Caco-2 (cell line): ENCODE measurements at regions not wholly inside any gene's neighbourhood (a gene's known extent, or its start where the extent isn't known, plus 50 kb on each side); places are given as distances from the start of the nearest gene placed in this dataset.

Experiments
- BruUV-seq: library from RNA; stranded (reverse); fragments of 400-500 nt; replicated peaks from 2 replicates; lab custom pipeline; 2021; lab: Mats Ljungman, UMichigan
- CTCF ChIA-PET: fragments of 300-600 bp; sonication (Branson Sonifier 250); formaldehyde crosslinking; loops from one replicate; lab custom pipeline; 2022; ENCODE audit warnings: antibody characterized with exemption; lab: Charles Lee
- POLR2A ChIA-PET: fragments of 300-600 bp; sonication (Branson Sonifier 250); formaldehyde crosslinking; loops from one replicate; lab custom pipeline; 2022; ENCODE audit warnings: antibody characterized with exemption; lab: Charles Lee
- DNase-seq, 2 experiments: peaks; one replicate each; pipeline versions ENCODE4 v3.0.0 to v3.0.0-alpha.2; 2020 to 2022
- H3K27me3 ChIP-seq: replicated peaks from 2 replicates; pipeline ENCODE4 v1.6.0; 2011; ENCODE audit warnings: low read length; ENCODE audit not compliant: control insufficient read depth, insufficient read depth
- H3K36me3 ChIP-seq: 2 replicates; pipeline ENCODE4 v1.5.1; 2011; ENCODE audit warnings: low read length; ENCODE audit not compliant: control insufficient read depth, insufficient read depth
- H3K4me1 ChIP-seq: fragments of 250-450 bp; sonication (Bioruptor Pico); 2 replicates; pipeline ENCODE4 v1.5.1; 2020; ENCODE audit warnings: mild to moderate bottlenecking
- H3K4me3 ChIP-seq: 2 replicates; pipeline ENCODE4 v1.5.1; 2011; ENCODE audit warnings: low read depth, mild to moderate bottlenecking, control low read depth, low read length
- H3K9me3 ChIP-seq: fragments of 250-450 bp; sonication (Bioruptor Pico); 2 replicates; pipeline ENCODE4 v1.5.1; 2020; ENCODE audit warnings: mild to moderate bottlenecking, moderate library complexity
- H3K27ac Mint-ChIP-seq: one replicate; pipeline ENCODE4 v1.8.0; 2022; ENCODE audit warnings: mixed read lengths; ENCODE audit not compliant: unreplicated experiment
- H3K27me3 Mint-ChIP-seq: one replicate; pipeline ENCODE4 v1.8.0; 2022; ENCODE audit warnings: mixed read lengths; ENCODE audit not compliant: insufficient read depth, unreplicated experiment
- H3K36me3 Mint-ChIP-seq: one replicate; pipeline ENCODE4 v1.8.0; 2022; ENCODE audit warnings: mild to moderate bottlenecking, mixed read lengths; ENCODE audit not compliant: insufficient read depth, unreplicated experiment
- H3K4me1 Mint-ChIP-seq: one replicate; pipeline ENCODE4 v1.8.0; 2022; ENCODE audit warnings: low read depth, mixed read lengths; ENCODE audit not compliant: unreplicated experiment
- H3K4me3 Mint-ChIP-seq: one replicate; pipeline ENCODE4 v1.8.0; 2022; ENCODE audit warnings: mild to moderate bottlenecking, moderate library complexity, mixed read lengths; ENCODE audit not compliant: unreplicated experiment
- H3K9me3 Mint-ChIP-seq: one replicate; pipeline ENCODE4 v1.8.0; 2022; ENCODE audit warnings: mixed read lengths; ENCODE audit not compliant: unreplicated experiment
- CTCF ChIP-seq, 2 experiments: fragments of 200-600 bp in 1 of 2; IDR thresholded peaks; 1 replicate in 1 of 2; 2 replicates in 1 of 2; pipeline versions ENCODE4 v1.5.1 to v1.8.0; 2011 to 2022; ENCODE audit warnings: antibody characterized with exemption in 1 of 2, control low read depth in 1 of 2, inconsistent platforms in 1 of 2, low read depth in 1 of 2, low read length in 1 of 2, mild to moderate bottlenecking in 1 of 2, moderate library complexity in 1 of 2; ENCODE audit not compliant: insufficient read depth in 1 of 2, severe bottlenecking in 1 of 2, unreplicated experiment in 1 of 2
- intact Hi-C: fragments of 100-400 bp; cut with micrococcal nuclease; formaldehyde crosslinking; loops from one replicate; pipeline ENCODE4 v1.10.0; 2022; ENCODE audit not compliant: unreplicated experiment

- DNase-seq = no peak
- no peak for TF ChIP-seq CTCF (IDR thresholded peaks at IDR 0.05; ENCODE audit: insufficient read depth in 1 of 2, low read depth in 1 of 2, low read length in 1 of 2, severe bottlenecking in 1 of 2, unreplicated experiment in 1 of 2)
- no peak overlapping the region for H3K27ac Mint-ChIP-seq
- no peaks in the 10 kb centered on the region for H3K36me3 ChIP-seq
- POLR2A ChIA-PET = no interaction called here
- no peaks in the 10 kb centered on the region for H3K9me3 Mint-ChIP-seq
- H3K4me1 ChIP-seq = no peaks in the 10 kb centered on the region
- BruUV-seq = no TSS peak
- intact Hi-C loops = no loop called here
- no peaks in the 10 kb centered on the region for H3K27me3 Mint-ChIP-seq
- no peak overlapping the region for H3K4me3 Mint-ChIP-seq
- no peaks in the 10 kb centered on the region for H3K9me3 ChIP-seq
- no peaks in the 10 kb centered on the region for H3K36me3 Mint-ChIP-seq
- CTCF ChIA-PET = no interaction called here
- no peaks in the 10 kb centered on the region for H3K27me3 ChIP-seq
- H3K4me3 ChIP-seq = no peak overlapping the region
- H3K4me1 Mint-ChIP-seq = no peaks in the 10 kb centered on the region
Observed at GRCh38 chr22:34116126-34116525, 195.8 kb upstream of the LARGE1 start.

- Histone ChIP-seq H3K4me3 (no peak overlapping the region), H3K36me3 (no peaks in the 10 kb centered on the region), H3K27me3 (no peaks in the 10 kb centered on the region), H3K9me3 (no peaks in the 10 kb centered on the region), H3K4me1 (no peaks in the 10 kb centered on the region)
- no TSS peak for BruUV-seq
- ChIA-PET POLR2A (no interaction called here), CTCF (no interaction called here)
- H3K36me3 Mint-ChIP-seq = no peaks in the 10 kb centered on the region
- H3K9me3 Mint-ChIP-seq = no peaks in the 10 kb centered on the region
- intact Hi-C loops = loop anchor here (5.0 kb wide), 1 partner anchor 790 kb away; no protein-coding TSS in a partner anchor
- no peaks in the 10 kb centered on the region for H3K27me3 Mint-ChIP-seq
- H3K4me1 Mint-ChIP-seq = no peaks in the 10 kb centered on the region
- no peak for DNase-seq
- TF ChIP-seq CTCF (IDR thresholded peaks at IDR 0.05; ENCODE audit: insufficient read depth in 1 of 2, low read depth in 1 of 2, low read length in 1 of 2, severe bottlenecking in 1 of 2, unreplicated experiment in 1 of 2) = no peak
- H3K4me3 Mint-ChIP-seq = no peak overlapping the region
- no peak overlapping the region for H3K27ac Mint-ChIP-seq
Observed at GRCh38 chr22:34122042-34122441, 201.8 kb upstream of the LARGE1 start.

DNA sequence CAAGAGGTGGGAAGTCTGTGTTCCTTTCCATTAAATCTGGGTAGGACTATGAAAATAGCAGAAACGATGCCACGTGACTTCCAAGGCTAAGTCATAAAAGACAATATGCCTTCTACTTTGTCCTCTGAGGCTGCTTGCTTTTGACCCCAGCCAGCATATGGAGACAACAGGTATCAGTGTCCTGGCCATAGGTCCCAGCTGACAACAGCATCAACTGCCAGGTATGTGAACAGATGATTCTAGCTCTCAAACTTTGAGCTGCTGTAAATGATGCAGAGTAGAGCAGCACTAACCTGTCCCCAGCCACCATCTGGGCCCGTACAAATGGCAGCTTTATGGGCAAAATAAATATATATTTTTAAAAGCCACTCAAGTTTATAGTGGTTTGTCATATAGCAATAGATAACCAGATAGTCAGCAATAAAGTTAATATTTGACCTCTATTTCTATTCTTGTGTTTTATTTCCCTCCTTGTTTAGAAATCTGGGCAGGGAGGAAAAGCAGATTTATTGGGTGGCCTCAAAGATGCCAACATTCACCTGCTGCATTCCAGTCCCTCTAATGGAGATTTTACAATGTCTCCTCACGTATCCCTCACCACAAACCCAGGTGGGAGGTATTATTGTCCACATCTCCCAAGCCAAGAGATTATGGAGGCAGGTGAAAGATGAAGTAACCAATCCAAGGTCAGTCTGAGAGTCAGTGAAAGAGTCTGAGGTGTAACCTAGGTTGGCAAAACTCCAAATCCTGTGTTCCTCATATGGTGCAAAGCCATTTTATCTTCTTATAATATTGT lies 209.6 kb upstream of the LARGE1 start:
- H3K27ac Mint-ChIP-seq = no peak overlapping the region
- no peaks in the 10 kb centered on the region for H3K4me1 Mint-ChIP-seq
- no peaks in the 10 kb centered on the region for H3K36me3 ChIP-seq
- H3K4me3 ChIP-seq = no peak overlapping the region
- no peaks in the 10 kb centered on the region for H3K9me3 Mint-ChIP-seq
- no peaks in the 10 kb centered on the region for H3K27me3 ChIP-seq
- no peaks in the 10 kb centered on the region for H3K27me3 Mint-ChIP-seq
- H3K4me1 ChIP-seq = no peaks in the 10 kb centered on the region
- no peaks in the 10 kb centered on the region for H3K9me3 ChIP-seq
- CTCF ChIA-PET = no interaction called here
- intact Hi-C loops = no loop called here
- no TSS peak for BruUV-seq
- TF ChIP-seq CTCF (IDR thresholded peaks at IDR 0.05; ENCODE audit: insufficient read depth in 1 of 2, low read depth in 1 of 2, low read length in 1 of 2, severe bottlenecking in 1 of 2, unreplicated experiment in 1 of 2) = no peak
- H3K36me3 Mint-ChIP-seq = no peaks in the 10 kb centered on the region
- POLR2A ChIA-PET = no interaction called here
- no peak for DNase-seq
- no peak overlapping the region for H3K4me3 Mint-ChIP-seq
